Suprapubic skin (tissue), 4 donors: ENCODE measurements at regions not wholly inside any gene's neighbourhood (a gene's known extent, or its start where the extent isn't known, plus 50 kb on each side); places are given as distances from the start of the nearest gene placed in this dataset.

ENCODE experiments used
- EP300 ChIP-seq: sonication (generic); formaldehyde crosslinking; IDR thresholded peaks from one replicate; pipeline ENCODE4 v1.6.1; 2017; ENCODE audit warnings: antibody characterized with exemption
- POLR2A ChIP-seq, 2 donors: fragments of 450-650 bp; IDR thresholded peaks; one replicate each; pipeline ENCODE4 v1.6.1; 2017; ENCODE audit warnings: antibody characterized with exemption in 2 of 2, mild to moderate bottlenecking in 2 of 2, moderate library complexity in 2 of 2
- POLR2AphosphoS5 ChIP-seq, 3 donors: sonication (generic); formaldehyde crosslinking; IDR thresholded peaks; one replicate each; pipeline ENCODE4 v1.6.1; 2017; ENCODE audit warnings: antibody characterized with exemption in 3 of 3
- TF ChIP-seq, protein P1 (sequence below), 2 donors: fragments of 200-600 bp in 1 of 2; fragments of 450-650 bp in 1 of 2; sonication (generic) in 1 of 2; IDR thresholded peaks; one replicate each; pipeline ENCODE4 v1.5.1; 2016 to 2019; ENCODE audit warnings: antibody characterized with exemption in 2 of 2, mild to moderate bottlenecking in 1 of 2, moderate library complexity in 1 of 2

DNA sequence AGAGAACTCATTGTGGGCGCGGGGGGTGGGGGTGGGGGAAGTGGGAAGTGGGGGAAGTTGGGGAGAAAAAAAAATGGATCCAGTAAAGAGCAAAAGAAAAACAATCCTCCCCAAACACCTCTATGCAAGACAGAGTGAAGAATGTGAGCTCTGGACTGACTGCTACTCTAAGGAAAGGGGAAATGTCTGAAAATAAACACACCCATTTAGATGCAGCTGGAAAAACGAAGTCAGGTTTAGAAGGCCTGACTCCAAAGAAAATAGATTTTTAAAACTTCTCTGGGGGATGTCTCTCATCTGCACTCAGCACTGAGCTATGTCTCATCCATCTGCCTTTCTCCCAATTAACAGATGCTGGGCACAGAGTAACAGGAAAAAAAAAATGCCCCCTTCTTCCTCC, 904.4 kb downstream of the GALC start:
- no peak for TF ChIP-seq EP300
- TF ChIP-seq POLR2AphosphoS5 (IDR thresholded peaks at IDR 0.05), result no peak
- TF ChIP-seq, protein P1, sequence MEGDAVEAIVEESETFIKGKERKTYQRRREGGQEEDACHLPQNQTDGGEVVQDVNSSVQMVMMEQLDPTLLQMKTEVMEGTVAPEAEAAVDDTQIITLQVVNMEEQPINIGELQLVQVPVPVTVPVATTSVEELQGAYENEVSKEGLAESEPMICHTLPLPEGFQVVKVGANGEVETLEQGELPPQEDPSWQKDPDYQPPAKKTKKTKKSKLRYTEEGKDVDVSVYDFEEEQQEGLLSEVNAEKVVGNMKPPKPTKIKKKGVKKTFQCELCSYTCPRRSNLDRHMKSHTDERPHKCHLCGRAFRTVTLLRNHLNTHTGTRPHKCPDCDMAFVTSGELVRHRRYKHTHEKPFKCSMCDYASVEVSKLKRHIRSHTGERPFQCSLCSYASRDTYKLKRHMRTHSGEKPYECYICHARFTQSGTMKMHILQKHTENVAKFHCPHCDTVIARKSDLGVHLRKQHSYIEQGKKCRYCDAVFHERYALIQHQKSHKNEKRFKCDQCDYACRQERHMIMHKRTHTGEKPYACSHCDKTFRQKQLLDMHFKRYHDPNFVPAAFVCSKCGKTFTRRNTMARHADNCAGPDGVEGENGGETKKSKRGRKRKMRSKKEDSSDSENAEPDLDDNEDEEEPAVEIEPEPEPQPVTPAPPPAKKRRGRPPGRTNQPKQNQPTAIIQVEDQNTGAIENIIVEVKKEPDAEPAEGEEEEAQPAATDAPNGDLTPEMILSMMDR (IDR thresholded peaks at IDR 0.05), result no peak
- TF ChIP-seq POLR2A (IDR thresholded peaks at IDR 0.05), result no peak
